ENCODE measurements at regions not wholly inside any gene's neighbourhood (a gene's known extent, or its start where the extent isn't known, plus 50 kb on each side); places are given as distances from the start of the nearest gene placed in this dataset.

DNA sequence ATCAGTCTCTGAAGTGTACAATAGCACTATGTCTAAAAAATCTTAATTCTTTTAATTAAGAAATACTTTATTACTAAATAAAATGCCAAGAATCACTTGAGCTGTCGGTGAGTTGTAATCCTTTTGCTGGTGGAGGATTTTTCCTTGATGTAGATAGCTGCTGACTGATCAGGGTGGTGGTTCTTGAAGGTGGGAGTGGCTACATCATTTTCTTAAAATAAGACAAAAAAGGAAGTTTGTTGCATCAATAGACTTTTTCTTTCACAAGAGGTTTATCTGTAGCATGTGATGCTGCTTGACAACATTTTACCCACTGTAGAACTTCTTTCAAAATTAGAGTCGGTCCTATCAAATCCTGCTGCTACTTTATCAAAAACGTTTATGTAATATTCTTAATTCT lies 68.8 kb upstream of the ZC4H2 start:
- intact Hi-C loops (cut with DNase I), result no loop called here
- DNase-seq, result no peak
- H3K4me1 ChIP-seq, result no peaks in the 10 kb centered on the region
- H3K36me3 ChIP-seq, result no peaks in the 10 kb centered on the region
- TF ChIP-seq POLR2A (IDR thresholded peaks at IDR 0.05) (no peak), POLR2AphosphoS5 (IDR thresholded peaks at IDR 0.05) (no peak), EP300 (IDR thresholded peaks at IDR 0.05) (no peak)
- TF ChIP-seq, protein P1, sequence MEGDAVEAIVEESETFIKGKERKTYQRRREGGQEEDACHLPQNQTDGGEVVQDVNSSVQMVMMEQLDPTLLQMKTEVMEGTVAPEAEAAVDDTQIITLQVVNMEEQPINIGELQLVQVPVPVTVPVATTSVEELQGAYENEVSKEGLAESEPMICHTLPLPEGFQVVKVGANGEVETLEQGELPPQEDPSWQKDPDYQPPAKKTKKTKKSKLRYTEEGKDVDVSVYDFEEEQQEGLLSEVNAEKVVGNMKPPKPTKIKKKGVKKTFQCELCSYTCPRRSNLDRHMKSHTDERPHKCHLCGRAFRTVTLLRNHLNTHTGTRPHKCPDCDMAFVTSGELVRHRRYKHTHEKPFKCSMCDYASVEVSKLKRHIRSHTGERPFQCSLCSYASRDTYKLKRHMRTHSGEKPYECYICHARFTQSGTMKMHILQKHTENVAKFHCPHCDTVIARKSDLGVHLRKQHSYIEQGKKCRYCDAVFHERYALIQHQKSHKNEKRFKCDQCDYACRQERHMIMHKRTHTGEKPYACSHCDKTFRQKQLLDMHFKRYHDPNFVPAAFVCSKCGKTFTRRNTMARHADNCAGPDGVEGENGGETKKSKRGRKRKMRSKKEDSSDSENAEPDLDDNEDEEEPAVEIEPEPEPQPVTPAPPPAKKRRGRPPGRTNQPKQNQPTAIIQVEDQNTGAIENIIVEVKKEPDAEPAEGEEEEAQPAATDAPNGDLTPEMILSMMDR (IDR thresholded peaks at IDR 0.05), result no peak
- peaks cover 0 to 2% (median 0%) of the 10 kb centered on the region in 4 donors for H3K9me3 ChIP-seq
- 85 to 90% methylated on average over 3 of the region's 3 CpGs for WGBS, 2 donors
- no peak overlapping the region for H3K4me3 ChIP-seq
- H3K27me3 ChIP-seq, result no peaks in the 10 kb centered on the region
- no peak overlapping the region for H3K27ac ChIP-seq

DNA sequence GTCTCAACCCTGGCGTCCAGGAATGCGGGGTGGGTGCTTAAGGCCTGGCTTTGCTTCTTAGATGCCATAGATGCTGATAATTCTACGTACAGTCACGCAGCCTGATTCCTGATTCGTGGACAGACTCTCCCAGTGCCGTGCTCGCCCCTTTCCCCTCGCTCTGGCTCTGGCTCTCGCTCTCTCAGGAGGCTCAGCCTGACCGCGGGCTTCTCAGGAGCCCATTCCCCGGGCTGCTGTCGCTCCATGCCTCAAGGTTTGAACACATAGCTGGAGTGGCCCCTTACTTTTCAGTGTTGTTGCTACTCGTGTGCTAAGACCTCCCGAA lies 59.2 kb upstream of the ZC4H2 start:
- TF ChIP-seq, protein P1 (IDR thresholded peaks at IDR 0.05), result no peak
- TF ChIP-seq EP300 (IDR thresholded peaks at IDR 0.05) (no peak), POLR2AphosphoS5 (IDR thresholded peaks at IDR 0.05) (no peak), POLR2A (IDR thresholded peaks at IDR 0.05) (no peak)
- intact Hi-C loops (cut with DNase I), result loop anchor here (2.0 to 10.0 kb wide), 3 partner anchors 61 to 499 kb away; partner anchors contain the start of gene LAS1L
- Histone ChIP-seq H3K9me3 (no peaks in the 10 kb centered on the region), H3K27ac (peak overlapping the region; percentile 82 to 91 (median 88)), H3K27me3 (no peaks in the 10 kb centered on the region), H3K4me1 (peaks cover 0 to 7% (median 0%) of the 10 kb centered on the region in 4 donors), H3K4me3 (peak overlapping the region; percentile 56 to 71 (median 60)), H3K36me3 (no peaks in the 10 kb centered on the region)
- WGBS, 2 donors, result 0 to 1% methylated on average over 15 of the region's 15 CpGs
- DNase-seq, result no peak

DNA sequence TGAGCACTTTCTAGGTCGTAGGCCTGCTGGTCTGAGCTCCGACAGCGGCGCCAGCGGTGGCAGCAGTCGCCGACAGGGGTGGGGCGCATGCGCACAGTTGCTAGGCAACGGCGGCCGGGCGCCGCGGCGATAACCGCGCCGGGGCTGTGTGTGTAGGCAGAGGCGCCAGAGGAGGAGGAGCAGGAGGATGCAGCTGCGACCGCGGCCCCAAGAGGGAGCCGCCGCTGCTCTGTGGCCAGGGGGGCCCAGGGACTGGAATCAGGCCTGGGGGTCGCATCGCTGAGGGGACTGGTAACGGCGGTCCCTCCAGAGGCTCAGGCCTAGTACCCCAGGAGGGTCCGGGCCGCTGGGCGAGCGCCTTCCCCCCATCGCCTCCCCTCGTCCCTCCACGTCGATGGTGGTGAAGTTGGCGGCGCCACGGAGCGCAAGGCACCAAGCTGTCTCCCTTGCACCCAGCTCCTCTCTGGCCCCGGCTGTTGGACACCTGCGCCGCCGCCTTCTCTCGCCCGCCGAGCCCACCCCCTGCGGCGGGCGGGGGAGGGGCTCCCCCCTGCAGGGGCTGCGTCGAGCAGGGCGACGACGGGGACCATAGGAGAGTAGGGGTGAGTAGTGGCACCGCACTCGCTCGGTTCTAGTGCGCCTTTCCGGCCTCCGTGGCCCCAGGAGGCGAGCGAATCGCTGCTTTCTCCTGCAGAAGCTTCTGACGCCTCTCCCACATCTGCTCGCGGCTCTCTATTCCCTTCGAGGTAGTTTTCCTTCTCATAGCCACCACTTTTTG lies 58.6 kb upstream of the ZC4H2 start, which contains the start of gene ZC3H12B:
TSS of gene ZC3H12B (plus strand) at position 159 of the 778 bp plus-strand sequence.
- 1% methylated on average over 69 of the region's 69 CpGs for WGBS, 2 donors
- peak within 1 kb of the TSS; percentile 82 to 91 (median 88) for H3K27ac ChIP-seq
- H3K27me3 ChIP-seq, result no peaks in the 10 kb centered on the region
- H3K36me3 ChIP-seq, result no peaks in the 10 kb centered on the region
- intact Hi-C loops (cut with DNase I), result loop anchor here (2.0 to 10.0 kb wide), 3 partner anchors 60 to 500 kb away; partner anchors contain the start of gene LAS1L
- H3K9me3 ChIP-seq, result no peaks in the 10 kb centered on the region
- peaks cover 0 to 7% (median 0%) of the 10 kb centered on the region in 4 donors for H3K4me1 ChIP-seq
- TF ChIP-seq POLR2A (IDR thresholded peaks at IDR 0.05) (no peak), POLR2AphosphoS5 (IDR thresholded peaks at IDR 0.05) (peak; percentile 58 to 81 (median 76)), EP300 (IDR thresholded peaks at IDR 0.05) (no peak)
- TF ChIP-seq, protein P1 (IDR thresholded peaks at IDR 0.05), result peak; percentile 33 to 64 (median 41)
- DNase-seq, result peak; percentile 90
- peak within 1 kb of the TSS; percentile 56 to 71 (median 60) for H3K4me3 ChIP-seq

DNA sequence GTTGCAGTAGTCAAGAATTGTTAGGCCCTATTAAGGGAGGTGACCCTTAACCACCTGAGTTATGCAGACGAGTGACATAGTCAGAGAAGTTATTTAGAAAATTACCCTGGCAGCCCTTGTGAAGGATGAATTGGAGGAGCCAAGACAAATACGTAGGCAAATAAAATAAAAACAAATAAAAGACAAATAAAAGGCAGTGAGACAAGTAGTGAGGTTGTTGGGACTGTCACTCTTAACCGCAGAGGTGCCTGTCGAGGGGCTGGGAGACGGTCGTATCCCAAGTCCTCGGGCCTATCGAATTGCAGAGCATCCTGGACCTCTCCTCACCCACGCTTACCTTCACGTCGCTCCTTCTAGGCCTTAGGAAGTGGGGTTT lies 58.0 kb upstream of the ZC4H2 start:
- intact Hi-C loops (cut with DNase I), result loop anchor here (2.0 to 10.0 kb wide), 2 partner anchors 59 to 501 kb away; partner anchors contain the start of gene LAS1L
- no peaks in the 10 kb centered on the region for H3K27me3 ChIP-seq
- 2 to 7% methylated on average over 11 of the region's 11 CpGs for WGBS, 2 donors

More for the DNA sequence above, 58.0 kb upstream of the ZC4H2 start:
- no peak for DNase-seq
- H3K4me1 ChIP-seq, result peaks cover 0 to 7% (median 0%) of the 10 kb centered on the region in 4 donors
- peak overlapping the region; percentile 56 to 71 (median 60) for H3K4me3 ChIP-seq
- no peaks in the 10 kb centered on the region for H3K36me3 ChIP-seq
- H3K9me3 ChIP-seq, result no peaks in the 10 kb centered on the region
- H3K27ac ChIP-seq, result peak overlapping the region; percentile 82 to 91 (median 88)
- no peak for TF ChIP-seq EP300 (IDR thresholded peaks at IDR 0.05)
- TF ChIP-seq, protein P1 (IDR thresholded peaks at IDR 0.05), result no peak
- TF ChIP-seq POLR2A (IDR thresholded peaks at IDR 0.05), result no peak
- TF ChIP-seq POLR2AphosphoS5 (IDR thresholded peaks at IDR 0.05), result no peak
